DND-41 (cell line): ENCODE measurements at regions not wholly inside any gene's neighbourhood (a gene's known extent, or its start where the extent isn't known, plus 50 kb on each side); places are given as distances from the start of the nearest gene placed in this dataset.
A peak's percentile ranks its signal among the peaks of the same experiment; 100 is the strongest.
"Not testable (repeated sequence)": the region's sequence is repeated elsewhere in the genome, so short reads cannot be mapped to it uniquely, and the experiment has no call there.

Experiments used
- ATAC-seq: fragments of 200-7000 bp; cut with Tn5 transposase; 3 replicates; pipeline ENCODE4 v1.9.1; 2021; ENCODE audit warnings: low read depth; ENCODE audit not compliant: insufficient read depth
- DNase-seq: peaks from one replicate; pipeline ENCODE4 v3.0.0-alpha.2; 2020
- H2AFZ ChIP-seq: 2 replicates; pipeline ENCODE4 v1.6.0; 2012; ENCODE audit warnings: low read depth, low read length
- H3K27ac ChIP-seq: 2 replicates; pipeline ENCODE4 v1.5.1; 2012; ENCODE audit warnings: low read length, inconsistent platforms
- H3K27me3 ChIP-seq: fragments of 200-600 bp; sonication (generic); 2 replicates; pipeline ENCODE4 v1.6.0; 2012; ENCODE audit warnings: low read length, mild to moderate bottlenecking, inconsistent platforms; ENCODE audit not compliant: insufficient read depth, poor library complexity
- H3K36me3 ChIP-seq: 2 replicates; pipeline ENCODE4 v1.5.1; 2012; ENCODE audit warnings: low read length, inconsistent platforms; ENCODE audit not compliant: insufficient read depth
- H3K4me1 ChIP-seq: 2 replicates; pipeline ENCODE4 v1.5.1; 2012; ENCODE audit warnings: mild to moderate bottlenecking, low read length; ENCODE audit not compliant: insufficient read depth
- H3K4me2 ChIP-seq: 2 replicates; pipeline ENCODE4 v1.6.0; 2012; ENCODE audit warnings: mild to moderate bottlenecking, moderate library complexity, low read length, inconsistent platforms; ENCODE audit not compliant: insufficient read depth
- H3K4me3 ChIP-seq, 2 experiments: fragments of 200-600 bp in 1 of 2; shearing (Covaris generic) in 1 of 2; 2 replicates each; pipeline ENCODE4 v1.5.1; 2012 to 2016; ENCODE audit warnings: inconsistent platforms in 2 of 2, low read length in 2 of 2, mild to moderate bottlenecking in 2 of 2, low read depth in 1 of 2, moderate library complexity in 1 of 2
- H3K79me2 ChIP-seq: 2 replicates; pipeline ENCODE4 v1.6.0; 2012; ENCODE audit warnings: low read length, inconsistent platforms; ENCODE audit not compliant: insufficient read depth
- H3K9ac ChIP-seq: 2 replicates; pipeline ENCODE4 v1.6.0; 2012; ENCODE audit warnings: low read depth, mild to moderate bottlenecking, inconsistent platforms, low read length, moderate library complexity
- H3K9me3 ChIP-seq: 2 replicates; pipeline ENCODE4 v1.5.1; 2012; ENCODE audit warnings: low read length, moderate library complexity, mild to moderate bottlenecking, inconsistent platforms; ENCODE audit not compliant: insufficient read depth, severe bottlenecking
- H4K20me1 ChIP-seq: 2 replicates; pipeline ENCODE4 v1.6.0; 2012; ENCODE audit warnings: low read length; ENCODE audit not compliant: insufficient read depth
- EZH2 ChIP-seq: IDR thresholded peaks from 3 replicates; pipeline ENCODE4 v1.6.1; 2012; ENCODE audit warnings: borderline replicate concordance, low read depth, mild to moderate bottlenecking, moderate library complexity, low read length, inconsistent platforms; ENCODE audit not compliant: severe bottlenecking
- TF ChIP-seq, protein P1 (sequence below): IDR thresholded peaks from 2 replicates; pipeline ENCODE4 v1.5.1; 2012; ENCODE audit warnings: borderline replicate concordance, low read length, moderate library complexity, mild to moderate bottlenecking; ENCODE audit not compliant: poor library complexity, severe bottlenecking; ENCODE audit errors: extremely low read depth

DNA sequence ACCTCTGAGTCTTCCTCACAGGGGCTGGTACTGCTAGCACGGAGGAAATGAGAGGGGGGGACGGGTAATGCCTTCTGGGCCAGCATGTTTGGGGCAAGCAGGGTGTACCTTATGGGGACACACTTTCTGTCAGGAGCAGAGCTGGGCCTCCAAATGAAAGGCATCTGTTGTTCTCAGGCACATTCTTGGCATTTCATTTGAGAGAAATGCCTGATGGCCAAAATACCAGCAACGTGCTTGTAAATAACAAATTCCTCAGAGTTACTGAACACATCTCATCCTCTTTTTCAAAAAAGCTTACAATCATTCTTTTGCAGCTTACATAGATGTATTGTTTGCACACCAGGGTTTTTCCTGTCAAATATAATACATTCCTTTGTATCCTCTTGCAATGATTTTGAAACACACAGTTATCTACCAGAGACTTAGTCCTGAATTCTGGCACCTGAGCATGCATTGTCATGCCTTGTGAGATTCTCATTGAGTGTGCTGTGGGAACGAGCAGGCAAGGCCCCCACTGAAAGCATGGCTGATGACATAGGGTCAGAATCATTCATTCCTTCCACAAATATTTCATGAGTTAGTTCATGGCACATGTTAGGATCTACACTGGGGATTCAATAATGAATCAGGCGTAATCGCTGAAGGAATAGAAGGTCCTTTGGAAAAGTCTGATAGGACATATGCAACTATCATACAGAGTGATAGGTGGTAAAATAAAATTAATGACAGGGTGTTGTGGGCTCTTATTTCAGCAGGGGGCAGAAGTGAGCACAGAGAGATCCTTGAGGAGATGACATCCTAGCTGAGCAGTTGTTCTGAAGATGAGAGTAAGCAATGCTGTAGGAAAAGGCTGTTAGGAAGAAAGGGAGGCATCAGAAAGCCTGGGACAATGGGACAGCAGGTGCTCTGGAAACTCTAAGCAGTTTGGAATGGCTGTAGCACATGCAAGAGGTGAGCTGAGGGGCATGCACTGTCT lies 260.9 kb upstream of the TUT7 start:
- Histone ChIP-seq H3K27me3 (no peaks in the 10 kb centered on the region), H3K4me1 (no peaks in the 10 kb centered on the region), H3K36me3 (no peaks in the 10 kb centered on the region), H4K20me1 (no peaks in the 10 kb centered on the region), H3K9me3 (no peaks in the 10 kb centered on the region), H3K79me2 (no peaks in the 10 kb centered on the region), H3K4me3 (no peak overlapping the region), H3K27ac (no peak overlapping the region), H3K9ac (no peak overlapping the region), H3K4me2 (no peak overlapping the region), H2AFZ (no peak overlapping the region)
- TF ChIP-seq, protein P1, sequence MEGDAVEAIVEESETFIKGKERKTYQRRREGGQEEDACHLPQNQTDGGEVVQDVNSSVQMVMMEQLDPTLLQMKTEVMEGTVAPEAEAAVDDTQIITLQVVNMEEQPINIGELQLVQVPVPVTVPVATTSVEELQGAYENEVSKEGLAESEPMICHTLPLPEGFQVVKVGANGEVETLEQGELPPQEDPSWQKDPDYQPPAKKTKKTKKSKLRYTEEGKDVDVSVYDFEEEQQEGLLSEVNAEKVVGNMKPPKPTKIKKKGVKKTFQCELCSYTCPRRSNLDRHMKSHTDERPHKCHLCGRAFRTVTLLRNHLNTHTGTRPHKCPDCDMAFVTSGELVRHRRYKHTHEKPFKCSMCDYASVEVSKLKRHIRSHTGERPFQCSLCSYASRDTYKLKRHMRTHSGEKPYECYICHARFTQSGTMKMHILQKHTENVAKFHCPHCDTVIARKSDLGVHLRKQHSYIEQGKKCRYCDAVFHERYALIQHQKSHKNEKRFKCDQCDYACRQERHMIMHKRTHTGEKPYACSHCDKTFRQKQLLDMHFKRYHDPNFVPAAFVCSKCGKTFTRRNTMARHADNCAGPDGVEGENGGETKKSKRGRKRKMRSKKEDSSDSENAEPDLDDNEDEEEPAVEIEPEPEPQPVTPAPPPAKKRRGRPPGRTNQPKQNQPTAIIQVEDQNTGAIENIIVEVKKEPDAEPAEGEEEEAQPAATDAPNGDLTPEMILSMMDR = peak; percentile 57
- no peak for TF ChIP-seq EZH2
- ATAC-seq (peak; percentile 64), DNase-seq (peak; percentile 27)

GRCh38 chr9:86613943-86614342 lies 259.7 kb upstream of the TUT7 start:
- Histone ChIP-seq H3K79me2 (no peaks in the 10 kb centered on the region), H3K36me3 (no peaks in the 10 kb centered on the region), H3K27ac (no peak overlapping the region), H3K4me1 (no peaks in the 10 kb centered on the region), H3K27me3 (no peaks in the 10 kb centered on the region), H2AFZ (no peak overlapping the region), H3K4me2 (no peak overlapping the region), H3K9me3 (no peaks in the 10 kb centered on the region), H3K4me3 (no peak overlapping the region), H4K20me1 (no peaks in the 10 kb centered on the region), H3K9ac (no peak overlapping the region)
- TF ChIP-seq, protein P1 = no peak
- TF ChIP-seq EZH2 = no peak
- DNase-seq (no peak), ATAC-seq (no peak)

DNA sequence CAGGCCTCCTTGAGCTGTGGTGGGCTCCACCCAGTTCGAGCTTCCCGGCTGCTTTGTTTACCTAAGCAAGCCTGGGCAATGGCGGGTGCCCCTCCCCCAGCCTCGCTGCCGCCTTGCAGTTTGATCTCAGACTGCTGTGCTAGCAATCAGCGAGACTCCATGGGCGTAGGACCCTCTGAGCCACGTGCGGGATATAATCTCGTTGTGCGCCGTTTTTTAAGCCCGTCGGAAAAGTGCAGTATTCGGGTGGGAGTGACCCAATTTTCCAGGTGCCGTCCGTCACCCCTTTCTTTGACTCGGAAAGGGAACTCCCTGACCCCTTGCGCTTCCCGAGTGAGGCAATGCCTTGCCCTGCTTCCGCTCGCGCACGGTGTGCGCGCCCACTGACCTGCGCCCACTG lies 257.3 kb upstream of the TUT7 start:
- H4K20me1 ChIP-seq, H3K4me2 ChIP-seq, H3K4me3 ChIP-seq, H3K4me1 ChIP-seq, H3K9ac ChIP-seq, H3K36me3 ChIP-seq, H2AFZ ChIP-seq, H3K27ac ChIP-seq, H3K27me3 ChIP-seq, H3K9me3 ChIP-seq, H3K79me2 ChIP-seq, ATAC-seq, DNase-seq: not testable (repeated sequence)

GRCh38 chr9:86605303-86605702 lies 251.1 kb upstream of the TUT7 start:
- H3K4me2 ChIP-seq = no peak overlapping the region
- H3K9ac ChIP-seq = no peak overlapping the region
- TF ChIP-seq, protein P1 = no peak
- no peak for TF ChIP-seq EZH2
- H3K27me3 ChIP-seq = no peaks in the 10 kb centered on the region
- H3K9me3 ChIP-seq = no peaks in the 10 kb centered on the region
- no peak overlapping the region for H3K27ac ChIP-seq
- H3K36me3 ChIP-seq = no peaks in the 10 kb centered on the region
- H4K20me1 ChIP-seq = no peaks in the 10 kb centered on the region
- ATAC-seq = no peak
- no peak overlapping the region for H3K4me3 ChIP-seq
- no peak for DNase-seq
- H3K4me1 ChIP-seq = no peaks in the 10 kb centered on the region
- no peak overlapping the region for H2AFZ ChIP-seq
- no peaks in the 10 kb centered on the region for H3K79me2 ChIP-seq
